Heart right ventricle (tissue), 16 donors: ENCODE measurements at regions not wholly inside any gene's neighbourhood (a gene's known extent, or its start where the extent isn't known, plus 50 kb on each side); places are given as distances from the start of the nearest gene placed in this dataset.

Experiments used
- ATAC-seq, 8 donors: fragments of 200-7000 bp; cut with Tn5 transposase; one replicate each; pipeline ENCODE4 v1.9.1; 2020; ENCODE audit warnings: mild to moderate bottlenecking in 8 of 8, moderate library complexity in 8 of 8, moderate number of reproducible peaks in 1 of 8
- DNase-seq, 2 donors: peaks; one replicate each; pipeline ENCODE4 v3.0.0-alpha.2; 2020
- H3K27ac ChIP-seq, 10 donors: fragments of 200-600 bp; sonication (generic) in 2 of 10; one replicate each; pipeline versions ENCODE4 v1.5.0 to v1.8.0; 2020 to 2022; ENCODE audit warnings: mild to moderate bottlenecking in 3 of 10
- H3K27me3 ChIP-seq, 7 donors: fragments of 200-600 bp; one replicate each; pipeline ENCODE4 v1.8.0; 2021 to 2022; ENCODE audit warnings: mild to moderate bottlenecking in 2 of 7
- H3K36me3 ChIP-seq, 9 donors: fragments of 200-600 bp; sonication (generic) in 1 of 9; one replicate each; pipeline versions ENCODE4 v1.5.0 to v1.8.0; 2020 to 2022; ENCODE audit warnings: mild to moderate bottlenecking in 2 of 9
- H3K4me1 ChIP-seq, 9 donors: fragments of 200-600 bp; sonication (generic) in 1 of 9; one replicate each; pipeline versions ENCODE4 v1.5.0 to v1.8.0; 2020 to 2022; ENCODE audit warnings: mild to moderate bottlenecking in 4 of 9
- H3K4me3 ChIP-seq, 10 donors: fragments of 200-600 bp; sonication (generic) in 2 of 10; one replicate each; pipeline versions ENCODE4 v1.5.0 to v1.8.0; 2020 to 2022; ENCODE audit warnings: mild to moderate bottlenecking in 7 of 10, moderate library complexity in 2 of 10
- H3K9me3 ChIP-seq, 11 donors: fragments of 200-600 bp in 10 of 11; sonication (generic) in 2 of 11; one replicate each; pipeline versions ENCODE4 v1.5.0 to v1.8.0; 2013 to 2022; ENCODE audit warnings: mild to moderate bottlenecking in 2 of 11, control low read depth in 1 of 11, moderate library complexity in 1 of 11
- CTCF ChIP-seq, 9 donors: fragments of 200-600 bp; sonication (generic) in 2 of 9; IDR thresholded peaks; one replicate each; pipeline versions ENCODE4 v1.5.0 to v1.8.0; 2021 to 2022; ENCODE audit warnings: antibody characterized with exemption in 9 of 9, mild to moderate bottlenecking in 5 of 9, moderate library complexity in 1 of 9
- WGBS, 2 donors: extraction: QIAGEN DNeasy Blood & Tissue Kit; methylation state at CpG; one replicate each; pipeline ENCODE4 v1.1.7; 2013; ENCODE audit warnings: inconsistent platforms in 1 of 2; 5-methylcytosine and 5-hydroxymethylcytosine counted together
- intact Hi-C, 10 donors: fragments of 100-400 bp; cut with DNase I; formaldehyde crosslinking; loops; one replicate each; pipeline versions ENCODE4 v1.11.1 to v1.14.2; 2022
- donor health status: Arrhythmogenic right ventricular cardiomyopathy.
- donor health status: ischemic (EF 13 %, LVEDD 7.1; RV severe dilation, severe dysfunction).
- donor health status: healthy with polysubstance abuse.
- donor health status: DM: no; HTN: yes; CAD: no.
- donor health status: DM: no; HTN: no; CAD: no.
- donor health status: ischemic (EF 25% LVEDD 6.9; RV normal size, moderate dysfunction).
- donor health status: ischemic (EF 25% LVEDD 5.7; RV mildly dilated, moderate dysfunction).
- donor health status: healthy.
- donor health status: DM: yes; HTN: yes; CAD: no.
- donor health status: Ischemic cardiomyopathy.
- donor health status: ischemic (EF 35%, LVEDD 5.7; RV mildly dilated, moderate dysfunction).
- donor health status: nonischemic (EF 11% LVEDD 7.7; RV severe dilation, severe dysfunction).
- donor health status: DM: yes; HTN: yes; CAD: no.
- donor health status: PGD.
- donor health status: ischemic (EF 29% LVEDD 5.4; RV normal size, mild dysfunction).
- donor health status: nonischemic (EF 23%, LVEDD 6.1; RV moderate dilation, normal function).

GRCh38 chr12:28933864-28934527, 215.1 kb upstream of the FAR2 start:
- Histone ChIP-seq H3K27ac (no peak overlapping the region), H3K4me1 (peaks cover 0 to 6% (median 0%) of the 10 kb centered on the region in 9 donors), H3K4me3 (no peak overlapping the region), H3K36me3 (no peaks in the 10 kb centered on the region), H3K9me3 (no peaks in the 10 kb centered on the region), H3K27me3 (no peaks in the 10 kb centered on the region)
- no peak for ATAC-seq
- no peak for DNase-seq
- intact Hi-C loops, result no loop called here
- WGBS, 2 donors, result 82% methylated on average over 8 of the region's 8 CpGs
- TF ChIP-seq CTCF (IDR thresholded peaks at IDR 0.05), result no peak

GRCh38 chr12:28936221-28936620, 212.9 kb upstream of the FAR2 start:
- H3K4me1 ChIP-seq, result peaks cover 0 to 9% (median 0%) of the 10 kb centered on the region in 9 donors
- intact Hi-C loops, result no loop called here
- H3K9me3 ChIP-seq, result no peaks in the 10 kb centered on the region
- ATAC-seq (no peak), DNase-seq (no peak)
- no peak for TF ChIP-seq CTCF (IDR thresholded peaks at IDR 0.05)
- 45 to 60% methylated on average over 1 of the region's 1 CpG for WGBS, 2 donors
- no peak overlapping the region for H3K4me3 ChIP-seq
- H3K36me3 ChIP-seq, result no peaks in the 10 kb centered on the region
- H3K27ac ChIP-seq, result no peak overlapping the region
- H3K27me3 ChIP-seq, result no peaks in the 10 kb centered on the region

GRCh38 chr12:28936711-28937110, 212.4 kb upstream of the FAR2 start:
- TF ChIP-seq CTCF (IDR thresholded peaks at IDR 0.05), result no peak
- DNase-seq, result no peak

GRCh38 chr12:28937196-28937595, 211.9 kb upstream of the FAR2 start:
- ATAC-seq (no peak), DNase-seq (no peak)
- Histone ChIP-seq H3K27ac (no peak overlapping the region), H3K9me3 (no peaks in the 10 kb centered on the region), H3K4me3 (no peak overlapping the region), H3K36me3 (no peaks in the 10 kb centered on the region), H3K27me3 (no peaks in the 10 kb centered on the region), H3K4me1 (peaks cover 0 to 9% (median 0%) of the 10 kb centered on the region in 9 donors)
- intact Hi-C loops, result no loop called here
- WGBS, 2 donors, result 60 to 73% methylated on average over 3 of the region's 3 CpGs
- no peak for TF ChIP-seq CTCF (IDR thresholded peaks at IDR 0.05)

More at GRCh38 chr12:28936711-28937110, 212.4 kb upstream of the FAR2 start:
- intact Hi-C loops, result no loop called here
- no peaks in the 10 kb centered on the region for H3K27me3 ChIP-seq
- H3K27ac ChIP-seq, result no peak overlapping the region
- H3K4me1 ChIP-seq, result peaks cover 0 to 9% (median 0%) of the 10 kb centered on the region in 9 donors
- H3K36me3 ChIP-seq, result no peaks in the 10 kb centered on the region
- 47 to 63% methylated on average over 3 of the region's 3 CpGs for WGBS, 2 donors
- no peak overlapping the region for H3K4me3 ChIP-seq
- ATAC-seq, result no peak
- no peaks in the 10 kb centered on the region for H3K9me3 ChIP-seq
